ENCODE measurements at regions not wholly inside any gene's neighbourhood (a gene's known extent, or its start where the extent isn't known, plus 50 kb on each side); places are given as distances from the start of the nearest gene placed in this dataset.

- Histone ChIP-seq H3K9me3 (no peaks in the 10 kb centered on the region), H3K36me3 (replicated peaks in 1 of 2; ENCODE audit: insufficient read depth in 1 of 2, low read depth in 2 of 2) (no peaks in the 10 kb centered on the region), H3K27me3 (no peaks in the 10 kb centered on the region), H3K27ac (no peak overlapping the region), H3K4me1 (no peaks in the 10 kb centered on the region), H3K4me3 (no peak overlapping the region)
- DNase-seq (no peak), ATAC-seq (no peak)
- intact Hi-C loops (cut with DNase I), result no loop called here
- whole genome bisulfite sequencing, 2 donors, result 73 to 81% methylated on average over 1 of the region's 1 CpG
- TF ChIP-seq, protein P1, sequence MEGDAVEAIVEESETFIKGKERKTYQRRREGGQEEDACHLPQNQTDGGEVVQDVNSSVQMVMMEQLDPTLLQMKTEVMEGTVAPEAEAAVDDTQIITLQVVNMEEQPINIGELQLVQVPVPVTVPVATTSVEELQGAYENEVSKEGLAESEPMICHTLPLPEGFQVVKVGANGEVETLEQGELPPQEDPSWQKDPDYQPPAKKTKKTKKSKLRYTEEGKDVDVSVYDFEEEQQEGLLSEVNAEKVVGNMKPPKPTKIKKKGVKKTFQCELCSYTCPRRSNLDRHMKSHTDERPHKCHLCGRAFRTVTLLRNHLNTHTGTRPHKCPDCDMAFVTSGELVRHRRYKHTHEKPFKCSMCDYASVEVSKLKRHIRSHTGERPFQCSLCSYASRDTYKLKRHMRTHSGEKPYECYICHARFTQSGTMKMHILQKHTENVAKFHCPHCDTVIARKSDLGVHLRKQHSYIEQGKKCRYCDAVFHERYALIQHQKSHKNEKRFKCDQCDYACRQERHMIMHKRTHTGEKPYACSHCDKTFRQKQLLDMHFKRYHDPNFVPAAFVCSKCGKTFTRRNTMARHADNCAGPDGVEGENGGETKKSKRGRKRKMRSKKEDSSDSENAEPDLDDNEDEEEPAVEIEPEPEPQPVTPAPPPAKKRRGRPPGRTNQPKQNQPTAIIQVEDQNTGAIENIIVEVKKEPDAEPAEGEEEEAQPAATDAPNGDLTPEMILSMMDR (IDR thresholded peaks at IDR 0.05), result no peak
- no peak for TF ChIP-seq POLR2A (IDR thresholded peaks at IDR 0.05)
Measured at GRCh38 chr5:57795203-57795602, 312.6 kb upstream of the ACTBL2 start.

GRCh38 chr5:57791875-57792274 lies 309.3 kb upstream of the ACTBL2 start:
- no peak for TF ChIP-seq POLR2A (IDR thresholded peaks at IDR 0.05)
- TF ChIP-seq, protein P1 (IDR thresholded peaks at IDR 0.05), result no peak
- Histone ChIP-seq H3K27ac (no peak overlapping the region), H3K27me3 (no peaks in the 10 kb centered on the region), H3K4me3 (no peak overlapping the region), H3K36me3 (replicated peaks in 1 of 2; ENCODE audit: insufficient read depth in 1 of 2, low read depth in 2 of 2) (no peaks in the 10 kb centered on the region), H3K9me3 (no peaks in the 10 kb centered on the region), H3K4me1 (no peaks in the 10 kb centered on the region)
- ATAC-seq (no peak), DNase-seq (no peak)
- WGBS, 2 donors, result 80 to 91% methylated on average over 1 of the region's 1 CpG
- intact Hi-C loops (cut with DNase I), result no loop called here

DNA sequence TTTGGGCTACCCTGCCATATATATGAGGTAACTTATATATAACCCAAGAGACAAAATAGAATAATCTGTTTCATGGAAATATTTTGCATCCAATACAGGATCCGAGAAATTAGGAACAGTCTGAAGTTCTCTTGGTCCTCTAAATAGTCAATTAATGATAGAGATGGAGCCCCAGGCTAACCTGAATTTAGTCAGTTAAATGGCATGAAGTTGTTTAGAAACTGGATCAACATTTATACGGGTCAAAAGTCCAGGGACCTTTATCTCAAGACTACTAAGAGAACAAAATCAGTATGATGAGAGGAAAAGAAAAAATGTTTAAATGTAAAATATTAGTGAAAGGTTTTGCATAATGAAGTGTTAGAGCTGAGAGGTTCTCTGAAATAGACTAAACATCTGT lies 303.3 kb upstream of the ACTBL2 start:
- H3K4me1 ChIP-seq, result no peaks in the 10 kb centered on the region
- no peaks in the 10 kb centered on the region for H3K27me3 ChIP-seq
- ATAC-seq (no peak), DNase-seq (no peak)
- no peak overlapping the region for H3K4me3 ChIP-seq
- intact Hi-C loops (cut with DNase I), result loop anchor here (10.0 kb wide), 1 partner anchor 679 kb away; the partner anchor contains the start of gene PLK2
- no peak for TF ChIP-seq POLR2A (IDR thresholded peaks at IDR 0.05)
- no peaks in the 10 kb centered on the region for H3K9me3 ChIP-seq
- 58 to 64% methylated on average over 2 of the region's 2 CpGs for WGBS, 2 donors
- H3K36me3 ChIP-seq (replicated peaks in 1 of 2; ENCODE audit: insufficient read depth in 1 of 2, low read depth in 2 of 2), result no peaks in the 10 kb centered on the region
- no peak overlapping the region for H3K27ac ChIP-seq

- TF ChIP-seq, protein P1 (IDR thresholded peaks at IDR 0.05), result no peak
- no peak for TF ChIP-seq POLR2A (IDR thresholded peaks at IDR 0.05)
- H3K27me3 ChIP-seq, result no peaks in the 10 kb centered on the region
- no peak for ATAC-seq
- 50 to 51% methylated on average over 3 of the region's 3 CpGs for WGBS, 2 donors
- no peak for DNase-seq
- H3K4me1 ChIP-seq, result peaks cover 2% of the 10 kb centered on the region
- H3K36me3 ChIP-seq (replicated peaks in 1 of 2; ENCODE audit: insufficient read depth in 1 of 2, low read depth in 2 of 2), result no peaks in the 10 kb centered on the region
- H3K27ac ChIP-seq, result no peak overlapping the region
- H3K9me3 ChIP-seq, result no peaks in the 10 kb centered on the region
- intact Hi-C loops (cut with DNase I), result loop anchor here (10.0 kb wide), 1 partner anchor 681 kb away; the partner anchor contains the start of gene PLK2
- H3K4me3 ChIP-seq, result no peak overlapping the region
Measured at GRCh38 chr5:57784121-57784520, 301.5 kb upstream of the ACTBL2 start.

DNA sequence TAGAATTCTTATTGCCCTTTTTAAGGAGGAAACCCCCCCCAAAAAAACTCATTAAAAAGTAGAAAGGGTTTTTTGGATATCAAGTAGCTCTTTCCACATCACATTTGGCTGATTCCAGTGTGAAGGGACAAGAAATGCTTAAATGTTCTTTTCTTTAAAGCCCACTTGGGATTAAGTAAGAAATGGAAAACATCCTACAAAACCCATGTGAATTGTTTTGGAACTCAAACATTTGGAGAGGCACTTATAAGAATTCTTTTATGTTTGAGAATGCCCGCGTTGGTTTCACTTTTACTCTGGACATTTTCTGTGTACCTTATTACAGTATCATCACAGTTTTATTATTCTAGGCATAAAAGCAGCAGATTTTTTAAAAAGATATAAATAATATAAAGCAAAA lies 301.1 kb upstream of the ACTBL2 start:
- Histone ChIP-seq H3K4me1 (peaks cover 6% of the 10 kb centered on the region), H3K9me3 (no peaks in the 10 kb centered on the region), H3K27ac (no peak overlapping the region), H3K4me3 (no peak overlapping the region), H3K36me3 (replicated peaks in 1 of 2; ENCODE audit: insufficient read depth in 1 of 2, low read depth in 2 of 2) (no peaks in the 10 kb centered on the region), H3K27me3 (no peaks in the 10 kb centered on the region)
- TF ChIP-seq POLR2A (IDR thresholded peaks at IDR 0.05), result no peak
- TF ChIP-seq, protein P1 (IDR thresholded peaks at IDR 0.05), result no peak
- ATAC-seq (no peak), DNase-seq (no peak)
- WGBS, 2 donors, result 80 to 91% methylated on average over 2 of the region's 2 CpGs
- intact Hi-C loops (cut with DNase I), result loop anchor here (10.0 kb wide), 1 partner anchor 681 kb away; the partner anchor contains the start of gene PLK2
